CD14-positive monocyte (primary cell): ENCODE measurements at regions not wholly inside any gene's neighbourhood (a gene's known extent, or its start where the extent isn't known, plus 50 kb on each side); places are given as distances from the start of the nearest gene placed in this dataset.
A peak's percentile ranks its signal among the peaks of the same experiment; 100 is the strongest.

ENCODE experiments used
- DNase-seq, 3 donors: peaks; one replicate each; pipeline ENCODE4 v3.0.0-alpha.2; 2011 to 2022
- H2AFZ ChIP-seq: 2 replicates; pipeline ENCODE4 v1.6.0; 2012; ENCODE audit warnings: mild to moderate bottlenecking, low read depth, low read length, inconsistent platforms; ENCODE audit not compliant: insufficient read depth, poor library complexity, severe bottlenecking
- H3K27ac ChIP-seq, 2 donors: 1 replicate in 1 of 2; 2 replicates in 1 of 2; pipeline ENCODE4 v1.5.1; 2012 to 2013; ENCODE audit warnings: low read length in 2 of 2, control low read depth in 1 of 2, inconsistent platforms in 1 of 2, low read depth in 1 of 2, mild to moderate bottlenecking in 1 of 2
- H3K27me3 ChIP-seq, 2 donors: one replicate each; pipeline versions ENCODE4 v1.6.0 to v1.6.1; 2011 to 2013; ENCODE audit warnings: low read length in 2 of 2; ENCODE audit not compliant: control insufficient read depth in 2 of 2, insufficient read depth in 2 of 2
- H3K36me3 ChIP-seq, 2 donors: replicated peaks in 1 of 2; 1 replicate in 1 of 2; 2 replicates in 1 of 2; pipeline versions ENCODE4 v1.5.1 to v1.6.1; 2012 to 2013; ENCODE audit warnings: low read length in 2 of 2, control low read depth in 1 of 2, inconsistent platforms in 1 of 2, mild to moderate bottlenecking in 1 of 2; ENCODE audit not compliant: insufficient read depth in 2 of 2, control insufficient read depth in 1 of 2
- H3K4me1 ChIP-seq, 2 donors: 1 replicate in 1 of 2; 2 replicates in 1 of 2; pipeline versions ENCODE4 v1.5.1 to v1.6.1; 2012 to 2013; ENCODE audit warnings: low read length in 2 of 2, control low read depth in 1 of 2, inconsistent platforms in 1 of 2, mild to moderate bottlenecking in 1 of 2, moderate library complexity in 1 of 2; ENCODE audit not compliant: insufficient read depth in 2 of 2, control insufficient read depth in 1 of 2
- H3K4me2 ChIP-seq: replicated peaks from 2 replicates; pipeline ENCODE3; 2012; ENCODE audit warnings: low read length, moderate library complexity, mild to moderate bottlenecking; ENCODE audit not compliant: poor library complexity, severe bottlenecking; ENCODE audit errors: extremely low read depth
- H3K4me3 ChIP-seq, 3 experiments: fragments of 200-600 bp in 1 of 3; sonication (generic) in 1 of 3; replicated peaks in 1 of 3; 1 replicate in 2 of 3; 2 replicates in 1 of 3; pipeline ENCODE4 v1.5.1; 2011 to 2013; ENCODE audit warnings: low read length in 3 of 3, mild to moderate bottlenecking in 3 of 3, control low read depth in 2 of 3, low read depth in 2 of 3, inconsistent platforms in 1 of 3, moderate library complexity in 1 of 3
- H3K79me2 ChIP-seq: 2 replicates; pipeline ENCODE4 v1.6.0; 2012; ENCODE audit warnings: mild to moderate bottlenecking, control low read depth, inconsistent platforms, low read length, moderate library complexity; ENCODE audit not compliant: insufficient read depth
- H3K9ac ChIP-seq: 2 replicates; pipeline ENCODE4 v1.6.0; 2017; ENCODE audit warnings: low read length, mild to moderate bottlenecking; ENCODE audit not compliant: insufficient read depth, poor library complexity, severe bottlenecking
- H3K9me3 ChIP-seq, 2 donors: replicated peaks in 1 of 2; 1 replicate in 1 of 2; 2 replicates in 1 of 2; pipeline versions ENCODE4 v1.5.1 to v1.6.1; 2012 to 2013; ENCODE audit warnings: low read length in 2 of 2, control low read depth in 1 of 2; ENCODE audit not compliant: control insufficient read depth in 1 of 2, insufficient read depth in 1 of 2
- H4K20me1 ChIP-seq: 2 replicates; pipeline ENCODE4 v1.6.0; 2012; ENCODE audit warnings: mild to moderate bottlenecking, low read length, control low read depth, moderate library complexity; ENCODE audit not compliant: insufficient read depth
- H3K27ac Mint-ChIP-seq, 7 donors: one replicate each; pipeline ENCODE4 v1.8.0; 2020; ENCODE audit warnings: mild to moderate bottlenecking in 7 of 7, mixed read lengths in 7 of 7, moderate library complexity in 6 of 7, inconsistent platforms in 2 of 7
- H3K27me3 Mint-ChIP-seq, 3 donors: one replicate each; pipeline ENCODE4 v1.8.0; 2021 to 2022; ENCODE audit warnings: low read depth in 3 of 3, mild to moderate bottlenecking in 3 of 3, mixed read lengths in 3 of 3, moderate library complexity in 3 of 3, inconsistent platforms in 1 of 3
- H3K36me3 Mint-ChIP-seq, 2 donors: one replicate each; pipeline ENCODE4 v1.8.0; 2020; ENCODE audit warnings: mixed read lengths in 2 of 2, inconsistent platforms in 1 of 2, mild to moderate bottlenecking in 1 of 2
- H3K4me1 Mint-ChIP-seq: one replicate; pipeline ENCODE4 v1.8.0; 2020; ENCODE audit warnings: mild to moderate bottlenecking, mixed read lengths
- H3K4me3 Mint-ChIP-seq, 2 donors: one replicate each; pipeline ENCODE4 v1.8.0; 2020; ENCODE audit warnings: mild to moderate bottlenecking in 2 of 2, mixed read lengths in 2 of 2, moderate library complexity in 1 of 2
- H3K9me3 Mint-ChIP-seq, 7 donors: one replicate each; pipeline ENCODE4 v1.8.0; 2020 to 2022; ENCODE audit warnings: mixed read lengths in 7 of 7, mild to moderate bottlenecking in 6 of 7, moderate library complexity in 6 of 7, inconsistent platforms in 2 of 7
- WGBS: methylation state at CpG from one replicate; pipeline ENCODE4 v1.1.5; 2013; ENCODE audit warnings: missing lambda C conversion rate; ENCODE audit not compliant: insufficient coverage; 5-methylcytosine and 5-hydroxymethylcytosine counted together
- intact Hi-C, 2 donors: fragments of 100-400 bp; cut with micrococcal nuclease; formaldehyde crosslinking; loops; one replicate each; pipeline versions ENCODE4 v1.15.0 to v1.15.1; 2023
- TF ChIP-seq, protein P1 (sequence below): fragments of 200-600 bp; IDR thresholded peaks from one replicate; pipeline ENCODE4 v1.8.0; 2022; ENCODE audit warnings: antibody characterized with exemption, mild to moderate bottlenecking

DNA sequence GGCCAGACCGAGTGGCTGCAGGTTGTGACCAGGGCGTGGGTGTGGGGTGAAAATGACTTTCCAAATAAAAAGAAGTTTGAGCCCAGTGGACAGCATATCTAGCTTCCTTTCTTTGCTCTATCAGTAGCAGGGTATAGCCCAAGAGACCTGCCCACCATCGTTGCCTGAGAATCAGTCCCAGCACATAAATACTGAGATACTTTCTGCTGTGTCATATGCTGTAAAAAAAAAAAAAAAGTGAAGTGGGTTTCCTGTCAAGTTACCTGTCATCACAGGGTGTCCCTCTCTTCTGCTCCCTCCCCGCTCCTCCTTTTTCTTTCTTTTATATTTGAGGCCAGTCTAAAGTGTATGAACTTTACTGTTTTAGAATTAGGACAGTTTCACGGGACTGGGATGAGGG, 330.3 kb upstream of the BOD1L1 start:
- peaks cover 37% of the 10 kb centered on the region for H3K4me1 Mint-ChIP-seq

DNA sequence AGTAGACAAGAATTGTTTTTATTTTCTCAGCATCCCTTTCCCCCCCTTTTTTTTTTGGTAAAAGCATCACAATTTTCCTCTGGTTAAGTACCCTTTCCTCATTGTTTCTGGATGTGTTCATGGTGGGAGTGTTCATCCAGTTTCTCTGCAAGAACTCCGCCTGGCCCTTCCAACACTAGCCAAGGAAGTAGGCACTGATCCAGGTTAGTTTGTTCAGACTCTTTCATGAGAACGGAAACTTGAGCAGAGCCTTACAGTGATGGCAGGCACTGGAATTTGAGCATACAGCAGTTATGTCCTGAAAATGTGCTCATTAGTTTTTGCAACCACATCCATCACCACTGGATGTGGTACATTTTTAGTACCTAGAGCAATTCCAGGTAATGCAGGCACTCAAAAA, 336.1 kb upstream of the BOD1L1 start:
- Mint-ChIP-seq H3K4me3 (no peak overlapping the region), H3K36me3 (no peaks in the 10 kb centered on the region), H3K9me3 (peaks cover 0 to 3% (median 2%) of the 10 kb centered on the region in 7 donors), H3K4me1 (peaks cover 24% of the 10 kb centered on the region), H3K27ac (no peak overlapping the region), H3K27me3 (peaks cover 0 to 2% (median 2%) of the 10 kb centered on the region in 3 donors)
- H3K27ac ChIP-seq = no peak overlapping the region
- H4K20me1 ChIP-seq = no peaks in the 10 kb centered on the region
- H3K4me1 ChIP-seq = peaks cover 8 to 10% of the 10 kb centered on the region in 2 donors
- no peak overlapping the region for H2AFZ ChIP-seq
- TF ChIP-seq, protein P1, sequence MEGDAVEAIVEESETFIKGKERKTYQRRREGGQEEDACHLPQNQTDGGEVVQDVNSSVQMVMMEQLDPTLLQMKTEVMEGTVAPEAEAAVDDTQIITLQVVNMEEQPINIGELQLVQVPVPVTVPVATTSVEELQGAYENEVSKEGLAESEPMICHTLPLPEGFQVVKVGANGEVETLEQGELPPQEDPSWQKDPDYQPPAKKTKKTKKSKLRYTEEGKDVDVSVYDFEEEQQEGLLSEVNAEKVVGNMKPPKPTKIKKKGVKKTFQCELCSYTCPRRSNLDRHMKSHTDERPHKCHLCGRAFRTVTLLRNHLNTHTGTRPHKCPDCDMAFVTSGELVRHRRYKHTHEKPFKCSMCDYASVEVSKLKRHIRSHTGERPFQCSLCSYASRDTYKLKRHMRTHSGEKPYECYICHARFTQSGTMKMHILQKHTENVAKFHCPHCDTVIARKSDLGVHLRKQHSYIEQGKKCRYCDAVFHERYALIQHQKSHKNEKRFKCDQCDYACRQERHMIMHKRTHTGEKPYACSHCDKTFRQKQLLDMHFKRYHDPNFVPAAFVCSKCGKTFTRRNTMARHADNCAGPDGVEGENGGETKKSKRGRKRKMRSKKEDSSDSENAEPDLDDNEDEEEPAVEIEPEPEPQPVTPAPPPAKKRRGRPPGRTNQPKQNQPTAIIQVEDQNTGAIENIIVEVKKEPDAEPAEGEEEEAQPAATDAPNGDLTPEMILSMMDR = no peak
- no peak for DNase-seq
- no peaks in the 10 kb centered on the region for H3K36me3 ChIP-seq
- WGBS = 100% methylated on average over 2 of the region's 2 CpGs
- no peaks in the 10 kb centered on the region for H3K9me3 ChIP-seq
- no peaks in the 10 kb centered on the region for H3K79me2 ChIP-seq
- no peak overlapping the region for H3K9ac ChIP-seq
- H3K4me2 ChIP-seq = no peak overlapping the region
- intact Hi-C loops = no loop called here
- no peaks in the 10 kb centered on the region for H3K27me3 ChIP-seq
- no peak overlapping the region for H3K4me3 ChIP-seq

More for the DNA sequence above, 330.3 kb upstream of the BOD1L1 start:
- Mint-ChIP-seq H3K36me3 (peaks cover 0 to 3% of the 10 kb centered on the region in 2 donors), H3K4me3 (peak overlapping the region; percentile 45 to 73), H3K9me3 (peaks cover 0 to 6% (median 2%) of the 10 kb centered on the region in 7 donors), H3K27ac (peak overlapping the region; percentile 64 to 94 (median 88)), H3K27me3 (peaks cover 0 to 6% (median 0%) of the 10 kb centered on the region in 3 donors)
- peaks cover 22 to 24% of the 10 kb centered on the region in 2 donors for H3K4me1 ChIP-seq
- peak overlapping the region; percentile 35 for H2AFZ ChIP-seq
- peak in 2 of 3 donors; percentile 8 to 11 for DNase-seq
- H3K36me3 ChIP-seq = no peaks in the 10 kb centered on the region
- H3K79me2 ChIP-seq = no peaks in the 10 kb centered on the region
- peak overlapping the region; percentile 33 for H3K9ac ChIP-seq
- H3K9me3 ChIP-seq = no peaks in the 10 kb centered on the region
- H3K27ac ChIP-seq = peak overlapping the region in 1 of 2 donors; percentile 77
- peak overlapping the region; percentile 68 for H3K4me2 ChIP-seq
- H3K4me3 ChIP-seq = peak overlapping the region in 1 of 3 experiments; percentile 64
- no peaks in the 10 kb centered on the region for H4K20me1 ChIP-seq
- TF ChIP-seq, protein P1 = no peak
- H3K27me3 ChIP-seq = no peaks in the 10 kb centered on the region
- WGBS = no CpG with 5 or more reads among the region's 5 CpGs
- intact Hi-C loops = no loop called here
